Fibroblast of villous mesenchyme (primary cell): ENCODE measurements at regions not wholly inside any gene's neighbourhood (a gene's known extent, or its start where the extent isn't known, plus 50 kb on each side); places are given as distances from the start of the nearest gene placed in this dataset.

Experiments used
- DNase-seq: peaks from one replicate; pipeline ENCODE4 v3.0.0-alpha.2; 2010; ENCODE audit warnings: low read depth
- H3K4me3 ChIP-seq: 2 replicates; pipeline ENCODE4 v1.5.1; 2011; ENCODE audit warnings: low read depth, mild to moderate bottlenecking, low read length
- TF ChIP-seq, protein P1 (sequence below): IDR thresholded peaks from 2 replicates; pipeline ENCODE4 v1.5.1; 2012; ENCODE audit warnings: low read depth, mild to moderate bottlenecking, low read length; ENCODE audit not compliant: insufficient read depth

DNA sequence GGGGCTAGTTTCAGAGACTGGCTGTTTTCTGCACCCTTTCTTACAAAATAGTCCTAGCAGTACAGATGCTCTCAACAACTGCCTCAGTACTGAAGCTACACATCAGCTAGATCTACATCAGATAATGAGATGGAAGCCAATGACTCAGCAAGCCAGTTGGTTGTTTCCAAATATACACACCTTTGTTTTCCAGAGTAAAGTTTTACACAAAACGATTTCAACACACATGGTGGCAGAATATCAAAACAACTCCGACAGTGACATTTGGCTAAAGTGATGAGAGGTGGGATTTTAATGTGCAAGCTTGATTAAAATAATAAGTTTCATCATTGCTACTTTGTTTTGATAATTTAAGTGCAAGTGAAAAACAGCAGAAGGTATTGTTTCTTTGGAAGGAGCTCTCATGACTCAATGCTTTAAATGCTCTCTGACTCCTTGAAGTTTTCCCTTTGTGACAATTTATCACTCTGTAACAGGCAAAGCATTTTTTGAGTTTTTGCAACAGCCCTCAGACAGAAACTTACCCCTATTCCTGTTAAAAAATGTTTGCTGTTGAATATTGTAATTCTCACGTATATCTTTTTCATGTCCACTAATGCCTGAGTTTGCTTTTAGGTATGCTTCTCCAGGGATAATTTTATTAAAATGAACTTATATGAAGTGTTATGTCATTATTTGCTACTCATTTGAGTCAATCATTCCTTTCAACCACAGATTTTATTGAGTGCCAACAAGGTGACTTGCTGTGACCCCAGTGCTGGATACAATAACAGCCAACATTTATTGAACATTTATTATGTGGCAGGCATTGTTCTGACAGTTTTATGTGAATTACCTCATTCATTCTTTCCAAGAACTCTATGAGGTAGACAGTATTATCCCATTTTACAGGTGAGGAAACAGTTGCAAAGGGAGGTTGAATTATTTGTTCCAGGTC lies 882.0 kb downstream of the TFAP2A start:
- TF ChIP-seq, protein P1, sequence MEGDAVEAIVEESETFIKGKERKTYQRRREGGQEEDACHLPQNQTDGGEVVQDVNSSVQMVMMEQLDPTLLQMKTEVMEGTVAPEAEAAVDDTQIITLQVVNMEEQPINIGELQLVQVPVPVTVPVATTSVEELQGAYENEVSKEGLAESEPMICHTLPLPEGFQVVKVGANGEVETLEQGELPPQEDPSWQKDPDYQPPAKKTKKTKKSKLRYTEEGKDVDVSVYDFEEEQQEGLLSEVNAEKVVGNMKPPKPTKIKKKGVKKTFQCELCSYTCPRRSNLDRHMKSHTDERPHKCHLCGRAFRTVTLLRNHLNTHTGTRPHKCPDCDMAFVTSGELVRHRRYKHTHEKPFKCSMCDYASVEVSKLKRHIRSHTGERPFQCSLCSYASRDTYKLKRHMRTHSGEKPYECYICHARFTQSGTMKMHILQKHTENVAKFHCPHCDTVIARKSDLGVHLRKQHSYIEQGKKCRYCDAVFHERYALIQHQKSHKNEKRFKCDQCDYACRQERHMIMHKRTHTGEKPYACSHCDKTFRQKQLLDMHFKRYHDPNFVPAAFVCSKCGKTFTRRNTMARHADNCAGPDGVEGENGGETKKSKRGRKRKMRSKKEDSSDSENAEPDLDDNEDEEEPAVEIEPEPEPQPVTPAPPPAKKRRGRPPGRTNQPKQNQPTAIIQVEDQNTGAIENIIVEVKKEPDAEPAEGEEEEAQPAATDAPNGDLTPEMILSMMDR, result no peak
- peak; percentile 64 for DNase-seq
- no peak overlapping the region for H3K4me3 ChIP-seq

DNA sequence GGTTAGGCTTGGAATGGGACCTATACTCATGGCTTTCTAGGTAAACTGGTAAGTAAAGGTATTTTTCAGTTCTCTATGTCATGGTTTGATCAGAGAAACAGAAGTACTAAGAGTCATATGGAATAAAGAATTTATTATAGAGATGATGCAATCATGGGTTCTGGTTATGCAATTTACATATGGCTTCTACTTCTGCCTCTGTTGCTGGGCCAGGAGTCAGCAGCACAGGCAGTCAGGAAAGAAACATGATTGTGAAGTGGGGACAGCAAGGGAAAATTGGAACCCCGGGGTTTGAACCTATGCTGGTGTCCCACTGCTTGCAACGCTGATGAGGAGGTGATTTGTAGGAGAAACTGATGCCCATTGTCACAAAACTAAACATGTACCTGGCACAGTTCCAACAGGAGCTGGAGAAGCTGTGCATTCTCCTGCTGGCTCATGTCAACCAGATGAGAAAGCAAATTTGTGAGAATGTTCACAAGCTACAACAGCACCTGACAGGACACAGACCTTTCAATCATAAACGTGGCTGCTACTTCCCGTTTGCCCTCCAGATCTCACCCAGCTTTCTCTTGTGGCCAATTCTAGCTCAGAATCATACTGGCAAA lies 887.1 kb downstream of the TFAP2A start:
- TF ChIP-seq, protein P1, result no peak
- DNase-seq, result peak; percentile 37
- H3K4me3 ChIP-seq, result no peak overlapping the region

DNA sequence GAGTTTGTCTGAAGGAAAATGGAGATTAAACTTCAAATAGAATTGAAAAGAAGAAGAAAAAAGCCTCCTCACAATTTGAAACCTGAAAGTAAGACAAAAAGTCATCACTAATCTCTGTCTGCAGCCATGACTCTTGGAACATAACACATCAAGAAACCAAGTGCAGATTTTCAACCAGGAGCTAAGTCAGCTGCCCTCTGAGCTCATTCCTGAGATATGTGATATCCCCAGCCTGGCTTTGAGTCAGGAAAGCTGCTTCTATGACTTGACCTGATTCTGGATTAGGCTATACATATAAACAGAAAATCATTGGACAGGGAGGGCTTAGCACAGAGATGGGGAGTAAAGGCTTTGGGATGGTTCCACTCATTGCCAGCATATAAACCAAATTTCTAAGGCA lies 891.4 kb downstream of the TFAP2A start:
- no peak overlapping the region for H3K4me3 ChIP-seq
- peak; percentile 93 for DNase-seq
- TF ChIP-seq, protein P1, result no peak

DNA sequence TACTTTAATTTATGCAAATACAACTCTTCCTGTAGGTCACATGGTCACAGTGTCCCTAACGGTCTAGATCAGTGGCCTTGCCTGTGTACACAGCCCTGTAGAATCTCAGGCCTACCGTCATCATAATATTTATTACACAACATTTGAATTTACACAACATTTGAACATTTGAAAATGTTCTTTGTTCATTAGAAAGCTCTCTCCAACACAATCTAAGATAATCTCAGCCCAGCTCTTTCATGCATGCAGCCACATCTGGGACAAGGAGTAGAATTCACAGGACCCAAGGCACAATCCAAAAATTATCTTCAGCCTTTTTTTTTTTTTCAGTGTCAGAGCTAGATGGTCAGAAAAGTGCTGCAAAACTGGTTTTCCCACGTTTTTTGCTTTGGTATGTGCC lies 892.8 kb downstream of the TFAP2A start:
- TF ChIP-seq, protein P1, result no peak
- no peak for DNase-seq
- no peak overlapping the region for H3K4me3 ChIP-seq

DNA sequence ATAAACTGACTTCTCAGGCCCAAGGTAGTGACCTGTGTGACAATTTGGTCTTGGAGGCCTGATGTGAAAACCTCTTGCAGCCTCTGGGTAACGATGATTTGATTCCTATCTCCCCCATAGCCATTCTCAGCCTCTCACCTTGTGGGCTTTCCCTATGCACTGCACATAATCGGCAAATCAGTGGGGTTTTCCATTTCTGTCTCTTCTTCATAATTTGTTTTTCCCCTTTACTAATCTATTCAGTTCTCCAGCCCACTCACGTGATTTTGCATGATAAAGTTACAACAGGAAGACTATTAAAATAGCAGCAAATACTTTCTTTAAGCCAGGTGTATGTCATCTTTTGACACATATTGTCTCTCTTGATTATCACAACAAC lies 893.7 kb downstream of the TFAP2A start:
- H3K4me3 ChIP-seq, result no peak overlapping the region
- TF ChIP-seq, protein P1, result no peak
- no peak for DNase-seq

DNA sequence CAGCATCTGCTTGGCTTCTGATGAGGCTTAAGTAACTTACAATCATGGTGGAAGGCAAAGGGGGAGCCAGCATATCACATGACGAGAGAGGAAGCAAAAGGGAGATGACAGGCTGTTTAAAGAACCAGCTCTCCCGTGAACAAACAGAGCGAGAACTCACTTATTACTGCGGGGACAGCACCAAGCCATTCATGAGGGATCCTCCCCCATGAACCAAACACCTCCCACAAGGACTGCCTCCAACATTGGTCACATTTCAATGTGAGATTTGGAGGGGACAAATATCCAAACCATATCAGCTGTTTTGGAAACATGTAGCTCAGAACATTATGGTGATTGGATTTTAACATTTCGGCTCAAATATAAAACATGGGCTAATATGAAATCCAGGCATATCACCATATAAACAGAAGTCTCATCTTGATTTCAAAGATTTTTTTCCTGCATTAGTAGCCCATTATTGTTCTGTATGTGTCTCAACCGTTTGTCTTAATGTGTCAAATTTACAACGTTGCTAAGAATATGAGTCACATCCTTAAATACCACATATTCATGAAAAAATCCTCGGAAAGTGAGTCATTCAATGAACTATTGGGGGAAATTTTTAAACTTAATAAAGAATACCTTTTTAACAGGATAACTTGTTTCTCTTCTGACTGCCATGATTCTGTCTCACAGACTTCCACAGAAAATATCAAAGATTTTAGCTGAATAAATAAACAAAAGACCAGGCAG lies 894.3 kb downstream of the TFAP2A start:
- DNase-seq, result peak; percentile 74
- TF ChIP-seq, protein P1, result no peak
- no peak overlapping the region for H3K4me3 ChIP-seq
